ENCODE measurements at regions not wholly inside any gene's neighbourhood (a gene's known extent, or its start where the extent isn't known, plus 50 kb on each side); places are given as distances from the start of the nearest gene placed in this dataset.

GRCh38 chr3:73148206-73148605 is 86.7 kb downstream of the EBLN2 start:
- H3K4me2 ChIP-seq (ENCODE audit: insufficient read depth in 1 of 2, low read depth in 2 of 2, low read length in 2 of 2) = no peak overlapping the region
- H4K5ac ChIP-seq (ENCODE audit: insufficient read length, low read depth, low read length) = no peak overlapping the region
- no peak overlapping the region for H2BK15ac ChIP-seq (ENCODE audit: low read length)
- H2BK20ac ChIP-seq (ENCODE audit: low read length) = no peak overlapping the region
- no peak overlapping the region for H4K8ac ChIP-seq (ENCODE audit: extremely low read depth, insufficient read depth, low read length)
- no peak overlapping the region for H3K9ac ChIP-seq (replicated peaks in 1 of 4; ENCODE audit: extremely low read depth in 1 of 4, low read depth in 3 of 4, low read length in 3 of 4)
- CTCF ChIA-PET (ENCODE audit: partially characterized antibody) = interaction anchor here (0.6 kb wide), 1 partner anchor 586 kb away, joined by 3 read pairs; no protein-coding TSS in a partner anchor
- H3K18ac ChIP-seq (ENCODE audit: extremely low read depth, low read length) = no peak overlapping the region
- POLR2A ChIA-PET (ENCODE audit: partially characterized antibody) = no interaction called here
- no peaks in the 10 kb centered on the region for H3K79me1 ChIP-seq (ENCODE audit: low read depth, low read length)
- no peak overlapping the region for H2BK5ac ChIP-seq (ENCODE audit: low read depth, low read length)
- H3K23me2 ChIP-seq (ENCODE audit: low read depth, low read length) = no peaks in the 10 kb centered on the region
- H3K27me3 ChIP-seq (replicated peaks in 1 of 4; ENCODE audit: control insufficient read depth in 3 of 4, extremely low read depth in 1 of 4, insufficient read depth in 3 of 4, low read length in 3 of 4) = no peaks in the 10 kb centered on the region
- H2AFZ ChIP-seq (ENCODE audit: low read length) = no peak overlapping the region
- H3K27ac ChIP-seq (ENCODE audit: low read depth, low read length) = no peak overlapping the region
- H3K9me3 ChIP-seq (ENCODE audit: insufficient read depth in 2 of 2, low read depth in 1 of 2, low read length in 1 of 2) = no peaks in the 10 kb centered on the region
- no peak overlapping the region for H2AK5ac ChIP-seq (ENCODE audit: low read depth, low read length)
- no peak overlapping the region for H3K23ac ChIP-seq (ENCODE audit: insufficient read length)
- no peak overlapping the region for H2BK120ac ChIP-seq (replicated peaks; ENCODE audit: low read depth, low read length)
- no peak overlapping the region for H2BK12ac ChIP-seq (ENCODE audit: low read depth, low read length)
- no peaks in the 10 kb centered on the region for H3K4me1 ChIP-seq (replicated peaks in 1 of 4; ENCODE audit: control insufficient read depth in 3 of 4, insufficient read depth in 4 of 4, low read length in 3 of 4)
- no peak overlapping the region for H3K56ac ChIP-seq (replicated peaks; ENCODE audit: insufficient read length, low read depth, low read length)
- H3K14ac ChIP-seq (ENCODE audit: insufficient read length) = no peak overlapping the region
- no peak overlapping the region for H3K4ac ChIP-seq (replicated peaks; ENCODE audit: insufficient read length, low read depth, low read length)
- H3K36me3 ChIP-seq (ENCODE audit: control insufficient read depth in 2 of 4, insufficient read depth in 4 of 4, low read length in 3 of 4) = no peaks in the 10 kb centered on the region
- FAIRE-seq (no peak), DNase-seq (ENCODE audit: low read depth in 1 of 2, low spot score in 2 of 2) (no peak)
- no peaks in the 10 kb centered on the region for H3K79me2 ChIP-seq (ENCODE audit: control insufficient read depth in 1 of 2, insufficient read depth in 2 of 2, low read length in 2 of 2)
- H4K91ac ChIP-seq (replicated peaks; ENCODE audit: insufficient read length, low read length) = no peak overlapping the region
- WGBS, 2 experiments (ENCODE audit: extremely low coverage in 1 of 2, insufficient coverage in 1 of 2, insufficient read length in 1 of 2, insufficient replicate concordance in 2 of 2, low coverage in 1 of 2, low lambda C conversion rate in 2 of 2, missing lambda C conversion rate in 1 of 2) = 85% methylated on average over 2 of the region's 2 CpGs; no CpG with 5 or more reads in 1 of the 2 experiments
- no peak overlapping the region for H3K4me3 ChIP-seq (ENCODE audit: extremely low read depth in 1 of 4, insufficient read depth in 2 of 4, low read depth in 3 of 4, low read length in 4 of 4)
- H4K20me1 ChIP-seq (replicated peaks in 1 of 2; ENCODE audit: control insufficient read depth in 1 of 2, insufficient read depth in 2 of 2, low read length in 2 of 2) = no peaks in the 10 kb centered on the region
- TF ChIP-seq NRF1 (IDR thresholded peaks at IDR 0.05; ENCODE audit: low read depth, low read length) = no peak
- no peak for TF ChIP-seq JUND (IDR thresholded peaks at IDR 0.05; ENCODE audit: low read length)
- TF ChIP-seq POU5F1 (IDR thresholded peaks at IDR 0.05; ENCODE audit: low read depth, low read length) = no peak
- TF ChIP-seq SP2 (IDR thresholded peaks at IDR 0.05; ENCODE audit: low read length) = no peak
- no peak for TF ChIP-seq CTBP2 (IDR thresholded peaks at IDR 0.05; ENCODE audit: borderline replicate concordance, insufficient read depth, insufficient read length, low read length)
- TF ChIP-seq EP300 (IDR thresholded peaks at IDR 0.05; ENCODE audit: borderline replicate concordance in 1 of 2, low read depth in 2 of 2, low read length in 2 of 2) = no peak
- TF ChIP-seq BCL11A (IDR thresholded peaks at IDR 0.05; ENCODE audit: low read depth in 2 of 2, low read length in 2 of 2) = no peak
- no peak for TF ChIP-seq RBBP5 (IDR thresholded peaks at IDR 0.05; ENCODE audit: borderline replicate concordance, low read depth, low read length)
- TF ChIP-seq BACH1 (IDR thresholded peaks at IDR 0.05; ENCODE audit: low read length) = no peak
- TF ChIP-seq CREB1 (IDR thresholded peaks at IDR 0.05) = no peak
- no peak for TF ChIP-seq YY1 (IDR thresholded peaks at IDR 0.05; ENCODE audit: low read depth, low read length)
- TF ChIP-seq FOSL1 (IDR thresholded peaks at IDR 0.05; ENCODE audit: insufficient read depth, low read depth, low read length) = no peak
- no peak for TF ChIP-seq TAF1 (IDR thresholded peaks at IDR 0.05; ENCODE audit: low read depth, low read length)
- TF ChIP-seq EGR1 (IDR thresholded peaks at IDR 0.05; ENCODE audit: borderline replicate concordance, low read depth, low read length) = no peak
- no peak for TF ChIP-seq SP1 (IDR thresholded peaks at IDR 0.05; ENCODE audit: low read depth, low read length)
- no peak for TF ChIP-seq EZH2 (IDR thresholded peaks at IDR 0.05; ENCODE audit: low read depth, low read length, severe bottlenecking)
- no peak for TF ChIP-seq GABPA (IDR thresholded peaks at IDR 0.05; ENCODE audit: borderline replicate concordance, insufficient read depth, low read length)
